CD4-positive, alpha-beta T cell treated with Interleukin-4 for 1 hour (primary cell): ENCODE measurements at regions not wholly inside any gene's neighbourhood (a gene's known extent, or its start where the extent isn't known, plus 50 kb on each side); places are given as distances from the start of the nearest gene placed in this dataset.
"Not testable (repeated sequence)": the region's sequence is repeated elsewhere in the genome, so short reads cannot be mapped to it uniquely, and the experiment has no call there.

Experiments
- DNase-seq, 2 donors: peaks; one replicate each; pipeline ENCODE4 v3.0.0-alpha.2; 2020 to 2022

- no peak for DNase-seq
Measured at GRCh38 chr5:106874974-106875373, 795.8 kb downstream of the EFNA5 start.

- no peak for DNase-seq
Measured at GRCh38 chr5:106874531-106874930, 796.2 kb downstream of the EFNA5 start.

GRCh38 chr5:106873568-106873967 is 797.2 kb downstream of the EFNA5 start:
- no peak for DNase-seq

- no peak for DNase-seq
Measured at GRCh38 chr5:106865279-106865678, 805.5 kb downstream of the EFNA5 start.

- DNase-seq: no peak
Measured at GRCh38 chr5:106862450-106863193, 808.1 kb downstream of the EFNA5 start.

- DNase-seq: no peak
Measured at GRCh38 chr5:106860398-106861044, 810.2 kb downstream of the EFNA5 start.

- DNase-seq: no peak
Measured at GRCh38 chr5:106858616-106859015, 812.1 kb downstream of the EFNA5 start.

GRCh38 chr5:106854922-106855321 is 815.8 kb downstream of the EFNA5 start:
- DNase-seq: no peak

GRCh38 chr5:106854105-106854687 is 816.5 kb downstream of the EFNA5 start:
- no peak for DNase-seq

- DNase-seq: no peak
Measured at GRCh38 chr5:106853266-106853665, 817.5 kb downstream of the EFNA5 start.

GRCh38 chr5:106849266-106849665 is 821.5 kb downstream of the EFNA5 start:
- DNase-seq: no peak

GRCh38 chr5:106843812-106844416 is 826.8 kb downstream of the EFNA5 start:
- DNase-seq: no peak

GRCh38 chr5:106833517-106833916 is 837.2 kb downstream of the EFNA5 start:
- DNase-seq: no peak

GRCh38 chr5:106827061-106827460 is 843.7 kb downstream of the EFNA5 start:
- no peak for DNase-seq

GRCh38 chr5:106825374-106825773 is 845.4 kb downstream of the EFNA5 start:
- no peak for DNase-seq

- no peak for DNase-seq
Measured at GRCh38 chr5:106822851-106823250, 847.9 kb downstream of the EFNA5 start.

GRCh38 chr5:106818552-106818951 is 852.2 kb downstream of the EFNA5 start:
- DNase-seq: no peak

- DNase-seq: no peak
Measured at GRCh38 chr5:106814961-106815360, 855.8 kb downstream of the EFNA5 start.

- no peak for DNase-seq
Measured at GRCh38 chr5:106801554-106801953, 869.2 kb downstream of the EFNA5 start.

- no peak for DNase-seq
Measured at GRCh38 chr5:106797996-106798395, 872.7 kb downstream of the EFNA5 start.

GRCh38 chr5:106796081-106796480 is 874.7 kb downstream of the EFNA5 start:
- DNase-seq: no peak

GRCh38 chr5:106784846-106785245 is 885.9 kb downstream of the EFNA5 start:
- DNase-seq: no peak

GRCh38 chr5:106780355-106780754 is 890.4 kb downstream of the EFNA5 start:
- no peak for DNase-seq

- DNase-seq: not testable (repeated sequence)
Measured at GRCh38 chr5:106776515-106776914, 894.2 kb downstream of the EFNA5 start.
